HepG2 (cell line): ENCODE measurements at regions not wholly inside any gene's neighbourhood (a gene's known extent, or its start where the extent isn't known, plus 50 kb on each side); places are given as distances from the start of the nearest gene placed in this dataset.

Experiments
- ATF1 ChIP-seq: IDR thresholded peaks from 2 replicates; pipeline ENCODE4 v1.6.1; 2016; ENCODE audit warnings: mild to moderate bottlenecking, control low read depth
- ATF3 ChIP-seq: sonication (generic); formaldehyde crosslinking; IDR thresholded peaks from 2 replicates; pipeline ENCODE4 v1.4.0; 2020; ENCODE audit warnings: missing genetic modification reagents
- BRCA1 ChIP-seq: sonication (generic); formaldehyde crosslinking; IDR thresholded peaks from 2 replicates; pipeline ENCODE4 v1.4.0; 2020; ENCODE audit warnings: missing genetic modification reagents
- EZH2 ChIP-seq: conservative IDR thresholded peaks from 2 replicates; pipeline ENCODE4 v1.6.1; 2012; ENCODE audit warnings: mild to moderate bottlenecking, low read depth, low read length, moderate library complexity
- FOXA1 ChIP-seq, 2 experiments: fragments of 450-650 bp in 1 of 2; sonication (generic) in 1 of 2; formaldehyde crosslinking in 1 of 2; IDR thresholded peaks; 2 replicates each; pipeline versions ENCODE4 v1.4.0 to v1.6.1; 2016 to 2020; ENCODE audit warnings: missing genetic modification reagents in 1 of 2
- MAFK ChIP-seq, 2 experiments: IDR thresholded peaks in 1 of 2; conservative IDR thresholded peaks in 1 of 2; 2 replicates each; pipeline ENCODE4 v1.6.1; 2011; ENCODE audit warnings: improper control_type of control experiment in 2 of 2, low read length in 2 of 2
- MTA1 ChIP-seq: sonication (generic); formaldehyde crosslinking; IDR thresholded peaks from 2 replicates; pipeline ENCODE4 v1.4.0; 2020; ENCODE audit warnings: missing genetic modification reagents, mild to moderate bottlenecking, borderline replicate concordance
- POLR2AphosphoS5 ChIP-seq: IDR thresholded peaks from 2 replicates; pipeline ENCODE4 v1.6.1; 2012; ENCODE audit warnings: low read depth, low read length
- ZNF292 ChIP-seq: sonication (generic); formaldehyde crosslinking; IDR thresholded peaks from 2 replicates; pipeline ENCODE4 v1.8.1; 2022; ENCODE audit warnings: mild to moderate bottlenecking, low read depth, missing genetic modification reagents, borderline replicate concordance
- ZZZ3 ChIP-seq: sonication (generic); formaldehyde crosslinking; IDR thresholded peaks from 2 replicates; pipeline ENCODE4 v1.4.0; 2020; ENCODE audit warnings: missing genetic modification reagents, mild to moderate bottlenecking, borderline replicate concordance

GRCh38 chr4:133641191-133641590 lies 492.1 kb downstream of the PCDH10 start:
- TF ChIP-seq MAFK (conservative IDR thresholded peaks at IDR 0.05 in 1 of 2, IDR thresholded peaks at IDR 0.05 in 1 of 2; ENCODE audit: low read length in 2 of 2) (no peak), EZH2 (no peak), MTA1 (CRISPR knock-in tag) (no peak), BRCA1 (CRISPR knock-in tag) (no peak), ZNF292 (CRISPR knock-in tag) (no peak), ATF3 (CRISPR knock-in tag) (no peak), FOXA1 (IDR thresholded peaks at IDR 0.05) (no peak), FOXA1 (CRISPR knock-in tag; IDR thresholded peaks at IDR 0.05) (no peak), ZZZ3 (CRISPR knock-in tag) (no peak), POLR2AphosphoS5 (no peak), ATF1 (CRISPR knock-in tag) (no peak)
